Karpas-422 (cell line): ENCODE measurements at regions not wholly inside any gene's neighbourhood (a gene's known extent, or its start where the extent isn't known, plus 50 kb on each side); places are given as distances from the start of the nearest gene placed in this dataset.
"Not testable (repeated sequence)": the region's sequence is repeated elsewhere in the genome, so short reads cannot be mapped to it uniquely, and the experiment has no call there.

Experiments
- DNase-seq: peaks from one replicate; pipeline ENCODE4 v3.0.0-alpha.2; 2015
- H2AFZ ChIP-seq: fragments of 200-600 bp; sonication (generic); 2 replicates; pipeline ENCODE4 v1.6.1; 2014; ENCODE audit warnings: antibody characterized with exemption, low read length, mixed read lengths
- H3K27ac ChIP-seq: fragments of 200-600 bp; sonication (generic); 2 replicates; pipeline ENCODE4 v1.5.1; 2014; ENCODE audit warnings: mild to moderate bottlenecking, low read length, moderate library complexity
- H3K27me3 ChIP-seq: fragments of 200-600 bp; sonication (generic); 2 replicates; pipeline ENCODE4 v1.6.1; 2014; ENCODE audit warnings: low read length, mixed read lengths
- H3K36me3 ChIP-seq: fragments of 200-600 bp; sonication (generic); 2 replicates; pipeline ENCODE4 v1.6.1; 2014; ENCODE audit warnings: low read length, mixed read lengths; ENCODE audit not compliant: insufficient read depth
- H3K4me1 ChIP-seq: fragments of 200-600 bp; sonication (generic); 2 replicates; pipeline ENCODE4 v1.6.1; 2014; ENCODE audit warnings: mild to moderate bottlenecking, low read length, mixed read lengths
- H3K4me2 ChIP-seq: fragments of 200-600 bp; sonication (generic); 2 replicates; pipeline ENCODE4 v1.6.1; 2014; ENCODE audit warnings: low read length, low read depth, mild to moderate bottlenecking; ENCODE audit not compliant: poor library complexity, severe bottlenecking
- H3K4me3 ChIP-seq: fragments of 200-600 bp; sonication (generic); 2 replicates; pipeline ENCODE4 v1.5.1; 2014; ENCODE audit warnings: mild to moderate bottlenecking, antibody characterized with exemption, low read length, mixed read lengths
- H3K79me2 ChIP-seq: fragments of 200-600 bp; sonication (generic); 2 replicates; pipeline ENCODE4 v1.6.1; 2014; ENCODE audit warnings: mild to moderate bottlenecking, low read length, mixed read lengths
- H3K9ac ChIP-seq: fragments of 200-600 bp; sonication (generic); 2 replicates; pipeline ENCODE4 v1.6.0; 2014; ENCODE audit warnings: low read length
- H3K9me2 ChIP-seq: fragments of 200-600 bp; sonication (generic), shearing (Covaris generic); replicated peaks from 2 replicates; pipeline ENCODE4 v1.6.0; 2014; ENCODE audit warnings: mild to moderate bottlenecking, low read length, moderate library complexity; ENCODE audit not compliant: insufficient read depth
- H3K9me3 ChIP-seq: fragments of 300-700, 200-600 bp; sonication (generic); 2 replicates; pipeline ENCODE4 v1.6.1; 2014; ENCODE audit warnings: low read length, mixed read lengths
- H4K20me1 ChIP-seq: fragments of 200-600 bp; sonication (generic); 2 replicates; pipeline ENCODE4 v1.6.1; 2014; ENCODE audit warnings: mild to moderate bottlenecking, antibody characterized with exemption, low read length, low read depth; ENCODE audit not compliant: insufficient read depth

GRCh38 chr21:25467896-25468295 is 139.4 kb downstream of the MRPL39 start:
- no peak overlapping the region for H3K4me2 ChIP-seq
- H4K20me1 ChIP-seq, result no peaks in the 10 kb centered on the region
- no peaks in the 10 kb centered on the region; the same call in 1 of the 2 replicates for H3K9me3 ChIP-seq
- no peaks in the 10 kb centered on the region for H3K4me1 ChIP-seq
- DNase-seq, result no peak
- H2AFZ ChIP-seq, result no peak overlapping the region
- H3K9me2 ChIP-seq, result no peaks in the 10 kb centered on the region
- H3K79me2 ChIP-seq, result no peaks in the 10 kb centered on the region
- no peak overlapping the region for H3K9ac ChIP-seq
- H3K27me3 ChIP-seq, result no peaks in the 10 kb centered on the region
- no peak overlapping the region for H3K4me3 ChIP-seq
- H3K36me3 ChIP-seq, result no peaks in the 10 kb centered on the region
- H3K27ac ChIP-seq, result no peak overlapping the region

DNA sequence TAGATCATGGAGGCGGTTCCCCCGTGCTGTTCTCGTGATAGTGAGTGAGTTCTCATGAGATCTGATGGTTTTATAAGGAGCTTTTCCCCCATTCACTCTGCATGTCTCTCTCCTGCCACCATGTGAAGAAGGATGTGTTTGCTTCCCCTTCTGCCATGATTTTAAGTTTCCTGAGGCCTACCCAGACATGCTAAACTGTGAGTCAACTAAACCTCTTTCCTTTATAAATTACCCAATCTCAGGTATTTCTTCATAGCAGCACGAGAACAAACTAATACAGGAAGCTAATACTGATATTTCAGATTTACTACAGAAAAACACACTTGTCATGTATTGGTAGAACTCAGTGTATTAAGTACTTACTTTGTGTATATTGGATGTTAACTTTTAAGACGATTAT is 140.2 kb downstream of the MRPL39 start:
- not testable (repeated sequence) for H3K27ac ChIP-seq, H3K27me3 ChIP-seq, H3K4me2 ChIP-seq, H3K4me3 ChIP-seq, H3K4me1 ChIP-seq, H3K79me2 ChIP-seq, H3K9me3 ChIP-seq, H3K9ac ChIP-seq, H3K9me2 ChIP-seq, H3K36me3 ChIP-seq, DNase-seq, H4K20me1 ChIP-seq, H2AFZ ChIP-seq

DNA sequence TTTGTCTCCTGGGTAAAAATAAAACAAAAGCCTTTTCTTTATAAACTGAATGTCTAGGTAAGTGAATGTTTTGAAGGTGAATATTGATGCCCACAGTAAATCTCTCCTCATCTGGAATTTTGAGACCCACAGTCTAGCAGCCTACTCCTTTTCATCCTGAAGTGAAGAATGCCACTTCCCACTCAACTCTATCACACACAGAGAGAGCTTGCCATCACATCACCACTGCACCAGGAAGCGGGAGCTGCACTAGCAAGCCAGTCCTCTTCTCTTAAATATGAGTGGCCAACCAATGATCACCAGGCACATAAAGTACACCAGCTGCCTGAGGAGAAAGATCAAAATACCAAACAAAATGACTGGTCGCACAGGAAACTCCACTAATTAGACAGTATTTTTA is 140.8 kb downstream of the MRPL39 start:
- Histone ChIP-seq H3K4me2 (no peak overlapping the region), H4K20me1 (no peaks in the 10 kb centered on the region), H3K9ac (no peak overlapping the region), H3K27ac (no peak overlapping the region), H3K79me2 (no peaks in the 10 kb centered on the region), H2AFZ (no peak overlapping the region), H3K4me3 (no peak overlapping the region), H3K36me3 (no peaks in the 10 kb centered on the region), H3K9me3 (no peaks in the 10 kb centered on the region; the same call in 1 of the 2 replicates), H3K27me3 (no peaks in the 10 kb centered on the region), H3K4me1 (no peaks in the 10 kb centered on the region), H3K9me2 (no peaks in the 10 kb centered on the region)
- no peak for DNase-seq

GRCh38 chr21:25465263-25465662 is 142.0 kb downstream of the MRPL39 start:
- Histone ChIP-seq H3K79me2 (no peaks in the 10 kb centered on the region), H3K9ac (no peak overlapping the region), H3K9me3 (no peaks in the 10 kb centered on the region; the same call in 1 of the 2 replicates), H2AFZ (no peak overlapping the region), H3K4me1 (no peaks in the 10 kb centered on the region), H3K4me2 (no peak overlapping the region), H4K20me1 (no peaks in the 10 kb centered on the region), H3K9me2 (no peaks in the 10 kb centered on the region), H3K36me3 (no peaks in the 10 kb centered on the region), H3K4me3 (no peak overlapping the region), H3K27ac (no peak overlapping the region), H3K27me3 (no peaks in the 10 kb centered on the region)
- DNase-seq, result no peak

DNA sequence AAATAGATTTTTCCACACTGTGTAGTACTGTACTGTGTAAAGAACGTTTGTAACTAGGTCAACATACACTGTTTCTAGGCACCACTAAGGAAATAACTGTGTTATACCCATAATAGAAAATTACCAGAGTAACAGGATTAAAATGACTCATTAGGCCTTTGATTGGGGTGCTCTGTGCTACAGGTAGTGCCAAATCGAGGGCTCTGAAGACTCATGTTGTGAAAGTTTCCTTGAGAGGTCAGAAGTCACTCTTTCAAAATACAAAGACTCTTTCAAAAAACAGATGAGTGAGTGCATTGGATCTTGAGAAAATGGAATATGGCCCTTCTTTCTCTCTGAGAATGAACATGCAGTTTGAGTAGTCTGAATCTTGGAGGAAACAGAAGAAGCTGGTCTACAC is 143.0 kb downstream of the MRPL39 start:
- Histone ChIP-seq H3K9me3 (no peaks in the 10 kb centered on the region), H2AFZ (no peak overlapping the region), H3K79me2 (no peaks in the 10 kb centered on the region), H3K4me3 (no peak overlapping the region), H3K27me3 (no peaks in the 10 kb centered on the region), H3K36me3 (no peaks in the 10 kb centered on the region), H3K4me2 (no peak overlapping the region), H3K4me1 (no peaks in the 10 kb centered on the region; the same call in 1 of the 2 replicates), H4K20me1 (no peaks in the 10 kb centered on the region), H3K27ac (no peak overlapping the region), H3K9ac (no peak overlapping the region), H3K9me2 (no peaks in the 10 kb centered on the region)
- DNase-seq, result no peak

DNA sequence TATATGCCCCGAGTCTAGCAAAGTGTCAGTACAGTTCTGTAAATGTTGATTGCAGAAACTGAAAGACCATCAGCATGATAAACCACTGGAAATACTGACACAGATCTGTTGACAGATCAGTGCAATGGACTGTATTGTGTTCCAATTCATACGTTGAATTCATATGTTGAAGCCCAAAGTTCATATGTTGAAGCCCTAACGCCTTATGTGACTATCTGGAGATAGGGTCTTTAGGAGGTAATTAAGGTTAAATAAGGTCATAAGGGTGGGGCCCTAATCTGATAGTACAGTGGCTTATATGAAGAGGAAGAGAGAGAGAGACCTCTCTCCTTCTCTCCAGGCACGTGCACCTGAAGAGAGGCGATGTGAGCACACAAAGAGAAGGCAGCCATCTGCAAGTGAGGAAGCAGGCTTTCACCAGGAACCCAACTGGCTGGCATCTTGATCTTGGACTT is 144.7 kb downstream of the MRPL39 start:
- H3K9me3 ChIP-seq, result no peaks in the 10 kb centered on the region
- no peaks in the 10 kb centered on the region for H3K9me2 ChIP-seq
- H3K79me2 ChIP-seq, result no peaks in the 10 kb centered on the region
- no peak overlapping the region for H3K9ac ChIP-seq
- no peaks in the 10 kb centered on the region for H3K36me3 ChIP-seq
- H3K4me1 ChIP-seq, result peaks cover 1% of the 10 kb centered on the region
- no peak for DNase-seq
- H3K4me3 ChIP-seq, result no peak overlapping the region
- H2AFZ ChIP-seq, result no peak overlapping the region
- H3K27me3 ChIP-seq, result no peaks in the 10 kb centered on the region
- H4K20me1 ChIP-seq, result no peaks in the 10 kb centered on the region
- H3K27ac ChIP-seq, result no peak overlapping the region
- H3K4me2 ChIP-seq, result no peak overlapping the region

DNA sequence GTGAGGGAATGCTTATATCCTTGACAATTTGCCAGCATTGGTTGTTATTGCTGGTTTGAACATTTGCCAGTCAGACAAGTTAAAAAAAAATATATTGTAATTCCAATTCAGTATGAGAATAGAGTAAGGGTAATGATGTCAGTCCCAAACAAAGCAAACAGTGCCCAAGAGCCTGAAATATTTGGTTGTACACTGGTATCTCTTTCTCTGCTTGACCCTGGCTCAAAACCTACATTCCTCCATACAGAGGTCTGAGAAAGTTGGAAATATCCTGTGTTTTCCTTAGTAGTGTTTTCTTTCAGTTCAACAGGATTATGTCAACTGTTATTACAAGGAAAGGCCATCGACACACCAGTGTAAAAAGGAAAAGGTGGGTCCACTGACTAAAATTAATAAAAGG is 145.6 kb downstream of the MRPL39 start:
- no peaks in the 10 kb centered on the region for H3K9me2 ChIP-seq
- no peak for DNase-seq
- H3K36me3 ChIP-seq, result no peaks in the 10 kb centered on the region
- no peak overlapping the region for H3K4me3 ChIP-seq
- no peaks in the 10 kb centered on the region for H3K79me2 ChIP-seq
- H2AFZ ChIP-seq, result no peak overlapping the region
- no peak overlapping the region for H3K4me2 ChIP-seq
- H3K9ac ChIP-seq, result no peak overlapping the region
- no peak overlapping the region for H3K27ac ChIP-seq
- H3K4me1 ChIP-seq, result peaks cover 7% of the 10 kb centered on the region
- H3K27me3 ChIP-seq, result no peaks in the 10 kb centered on the region
- H4K20me1 ChIP-seq, result no peaks in the 10 kb centered on the region
- no peaks in the 10 kb centered on the region for H3K9me3 ChIP-seq

DNA sequence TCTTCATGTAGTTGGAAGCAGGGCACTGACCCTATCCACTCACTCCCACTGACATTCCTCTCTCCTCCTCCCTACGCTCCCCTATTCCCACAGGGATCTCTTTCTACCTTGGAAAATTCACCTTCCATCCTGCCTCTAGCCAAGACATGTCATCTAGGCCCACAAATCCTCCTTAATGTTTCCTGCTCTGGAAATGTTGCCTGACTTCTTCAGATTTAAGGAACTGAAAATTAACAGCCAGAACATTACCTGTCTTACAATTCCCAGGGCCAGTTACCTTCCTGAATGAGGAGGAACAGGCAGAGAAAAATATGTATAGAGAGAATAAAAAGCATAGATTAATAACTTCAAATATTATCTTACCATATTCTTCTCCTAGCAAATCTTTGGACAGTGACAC is 147.3 kb downstream of the MRPL39 start:
- Histone ChIP-seq H3K79me2 (no peaks in the 10 kb centered on the region), H3K9ac (no peak overlapping the region), H3K36me3 (no peaks in the 10 kb centered on the region), H3K9me2 (no peaks in the 10 kb centered on the region), H3K4me3 (no peak overlapping the region), H4K20me1 (no peaks in the 10 kb centered on the region), H3K9me3 (no peaks in the 10 kb centered on the region), H2AFZ (no peak overlapping the region), H3K27me3 (no peaks in the 10 kb centered on the region), H3K4me2 (no peak overlapping the region), H3K4me1 (peaks cover 9% of the 10 kb centered on the region), H3K27ac (no peak overlapping the region)
- DNase-seq, result no peak

DNA sequence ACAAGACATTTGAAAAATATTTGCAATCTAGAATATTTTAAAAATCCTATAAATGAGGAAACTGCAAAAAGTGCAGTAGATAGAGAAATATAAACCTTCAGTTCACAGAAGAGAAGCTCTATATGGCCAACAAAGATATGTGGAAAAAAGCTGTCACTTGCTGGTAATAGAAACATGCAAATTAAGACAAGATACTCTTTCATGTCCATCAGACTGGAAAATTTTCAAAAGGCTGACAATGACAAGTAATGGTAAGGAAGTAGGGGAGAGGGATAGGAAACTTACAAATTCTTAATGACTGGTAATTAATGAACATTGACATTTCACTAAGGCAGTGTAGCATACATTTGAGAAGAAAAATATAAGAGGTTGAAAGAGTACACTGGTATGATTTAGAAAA is 147.9 kb downstream of the MRPL39 start:
- H3K9me2 ChIP-seq, result no peaks in the 10 kb centered on the region
- no peak for DNase-seq

More for the DNA sequence above, 147.9 kb downstream of the MRPL39 start:
- no peaks in the 10 kb centered on the region for H3K36me3 ChIP-seq
- no peaks in the 10 kb centered on the region for H3K27me3 ChIP-seq
- H3K4me3 ChIP-seq, result no peak overlapping the region
- no peak overlapping the region for H2AFZ ChIP-seq
- H3K4me1 ChIP-seq, result peaks cover 9% of the 10 kb centered on the region
- H4K20me1 ChIP-seq, result no peaks in the 10 kb centered on the region
- no peak overlapping the region for H3K27ac ChIP-seq
- no peak overlapping the region for H3K9ac ChIP-seq
- no peak overlapping the region for H3K4me2 ChIP-seq
- H3K9me3 ChIP-seq, result no peaks in the 10 kb centered on the region
- H3K79me2 ChIP-seq, result no peaks in the 10 kb centered on the region
